ENCODE measurements at regions not wholly inside any gene's neighbourhood (a gene's known extent, or its start where the extent isn't known, plus 50 kb on each side); places are given as distances from the start of the nearest gene placed in this dataset.

- no peak for DNase-seq (ENCODE audit: low spot score in 2 of 2)
- peak in 2 of 3 experiments; percentile 8 to 29 for TF ChIP-seq CTCF (IDR thresholded peaks at IDR 0.05)
- Histone ChIP-seq H3K4me3 (no peak overlapping the region), H3K27me3 (no peaks in the 10 kb centered on the region), H3K4me1 (no peaks in the 10 kb centered on the region), H3K9me3 (no peaks in the 10 kb centered on the region), H3K27ac (no peak overlapping the region), H3K36me3 (no peaks in the 10 kb centered on the region)
- intact Hi-C loops (cut with DNase I), result no loop called here
These were observed 51.0 kb upstream of the PDX1 start for GRCh38 chr13:27868641-27869435.

GRCh38 chr13:27869436-27870095 lies 50.2 kb upstream of the PDX1 start:
- intact Hi-C loops (cut with DNase I), result no loop called here
- no peak for DNase-seq (ENCODE audit: low spot score in 2 of 2)
- no peak overlapping the region for H3K27ac ChIP-seq
- no peak for TF ChIP-seq CTCF (IDR thresholded peaks at IDR 0.05)
- no peaks in the 10 kb centered on the region for H3K9me3 ChIP-seq
- H3K4me1 ChIP-seq, result no peaks in the 10 kb centered on the region
- H3K27me3 ChIP-seq, result no peaks in the 10 kb centered on the region
- no peaks in the 10 kb centered on the region for H3K36me3 ChIP-seq
- H3K4me3 ChIP-seq, result no peak overlapping the region
